ENCODE measurements at regions not wholly inside any gene's neighbourhood (a gene's known extent, or its start where the extent isn't known, plus 50 kb on each side); places are given as distances from the start of the nearest gene placed in this dataset.

GRCh38 chr1:55750628-55750995, 535.4 kb upstream of the USP24 start:
- DNase-seq (ENCODE audit: low spot score in 2 of 2) = no peak
- no peak overlapping the region for H3K27ac ChIP-seq
- no peak overlapping the region for H3K4me3 ChIP-seq
- TF ChIP-seq POLR2AphosphoS5 (IDR thresholded peaks at IDR 0.05) = no peak
- TF ChIP-seq POLR2A (IDR thresholded peaks at IDR 0.05) = no peak
- no peak for TF ChIP-seq EP300 (IDR thresholded peaks at IDR 0.05)
- TF ChIP-seq CTCF (IDR thresholded peaks at IDR 0.05) = no peak
- H3K4me1 ChIP-seq = no peaks in the 10 kb centered on the region
- no peaks in the 10 kb centered on the region for H3K27me3 ChIP-seq
- 89% methylated on average over 1 of the region's 1 CpG for WGBS
- H3K36me3 ChIP-seq = no peaks in the 10 kb centered on the region
- H3K9me3 ChIP-seq = no peaks in the 10 kb centered on the region

GRCh38 chr1:55749975-55750627, 534.9 kb upstream of the USP24 start:
- TF ChIP-seq POLR2A (IDR thresholded peaks at IDR 0.05) = no peak
- TF ChIP-seq EP300 (IDR thresholded peaks at IDR 0.05) = no peak
- TF ChIP-seq POLR2AphosphoS5 (IDR thresholded peaks at IDR 0.05) = no peak
- Histone ChIP-seq H3K27me3 (no peaks in the 10 kb centered on the region), H3K4me1 (no peaks in the 10 kb centered on the region), H3K4me3 (no peak overlapping the region), H3K9me3 (no peaks in the 10 kb centered on the region), H3K36me3 (no peaks in the 10 kb centered on the region), H3K27ac (no peak overlapping the region)
- WGBS = 78% methylated on average over 6 of the region's 6 CpGs
- no peak for DNase-seq (ENCODE audit: low spot score in 2 of 2)

GRCh38 chr1:55747408-55747841, 532.3 kb upstream of the USP24 start:
- Histone ChIP-seq H3K27me3 (no peaks in the 10 kb centered on the region), H3K27ac (no peak overlapping the region), H3K4me1 (no peaks in the 10 kb centered on the region), H3K36me3 (no peaks in the 10 kb centered on the region), H3K4me3 (no peak overlapping the region), H3K9me3 (no peaks in the 10 kb centered on the region)
- DNase-seq (ENCODE audit: low spot score in 2 of 2) = no peak
- WGBS = 72% methylated on average over 5 of the region's 5 CpGs
- TF ChIP-seq CTCF (IDR thresholded peaks at IDR 0.05) = no peak
- TF ChIP-seq EP300 (IDR thresholded peaks at IDR 0.05) = no peak
- no peak for TF ChIP-seq POLR2AphosphoS5 (IDR thresholded peaks at IDR 0.05)

GRCh38 chr1:55746710-55747109, 531.5 kb upstream of the USP24 start:
- no peaks in the 10 kb centered on the region for H3K9me3 ChIP-seq
- no peaks in the 10 kb centered on the region for H3K36me3 ChIP-seq
- no peak overlapping the region for H3K4me3 ChIP-seq
- no peak overlapping the region for H3K27ac ChIP-seq
- TF ChIP-seq EP300 (IDR thresholded peaks at IDR 0.05) (no peak), POLR2AphosphoS5 (IDR thresholded peaks at IDR 0.05) (no peak), CTCF (IDR thresholded peaks at IDR 0.05) (no peak), POLR2A (IDR thresholded peaks at IDR 0.05) (no peak)
- no peaks in the 10 kb centered on the region for H3K27me3 ChIP-seq
- DNase-seq (ENCODE audit: low spot score in 2 of 2) = no peak
- H3K4me1 ChIP-seq = no peaks in the 10 kb centered on the region

- Histone ChIP-seq H3K36me3 (no peaks in the 10 kb centered on the region), H3K4me3 (no peak overlapping the region), H3K27ac (no peak overlapping the region), H3K9me3 (no peaks in the 10 kb centered on the region), H3K4me1 (no peaks in the 10 kb centered on the region), H3K27me3 (no peaks in the 10 kb centered on the region)
- 45% methylated on average over 1 of the region's 1 CpG for WGBS
- no peak for DNase-seq (ENCODE audit: low spot score in 2 of 2)
- no peak for TF ChIP-seq POLR2AphosphoS5 (IDR thresholded peaks at IDR 0.05)
- no peak for TF ChIP-seq CTCF (IDR thresholded peaks at IDR 0.05)
- TF ChIP-seq EP300 (IDR thresholded peaks at IDR 0.05) = no peak
- no peak for TF ChIP-seq POLR2A (IDR thresholded peaks at IDR 0.05)
Observed at GRCh38 chr1:55741516-55741915, 526.4 kb upstream of the USP24 start.

GRCh38 chr1:55735106-55735505, 519.9 kb upstream of the USP24 start:
- Histone ChIP-seq H3K27ac (no peak overlapping the region), H3K36me3 (no peaks in the 10 kb centered on the region), H3K4me1 (no peaks in the 10 kb centered on the region), H3K4me3 (no peak overlapping the region), H3K9me3 (no peaks in the 10 kb centered on the region), H3K27me3 (no peaks in the 10 kb centered on the region)
- no peak for TF ChIP-seq EP300 (IDR thresholded peaks at IDR 0.05)
- no peak for TF ChIP-seq CTCF (IDR thresholded peaks at IDR 0.05)
- TF ChIP-seq POLR2A (IDR thresholded peaks at IDR 0.05) = no peak
- TF ChIP-seq POLR2AphosphoS5 (IDR thresholded peaks at IDR 0.05) = no peak
- DNase-seq (ENCODE audit: low spot score in 2 of 2) = no peak

Measured in suprapubic skin (tissue), 4 donors.